Lung (tissue), 11 donors: ENCODE measurements at regions not wholly inside any gene's neighbourhood (a gene's known extent, or its start where the extent isn't known, plus 50 kb on each side); places are given as distances from the start of the nearest gene placed in this dataset.

Experiments used
- ATAC-seq: fragments of 200-7000 bp; cut with Tn5 transposase; one replicate; pipeline ENCODE4 v1.9.1; 2020; ENCODE audit warnings: moderate number of reproducible peaks; ENCODE audit not compliant: insufficient read depth, low FRiP score
- DNase-seq, 3 donors: peaks; one replicate each; pipeline ENCODE4 v3.0.0-alpha.2; 2013 to 2017
- H3K27ac ChIP-seq, 2 donors: one replicate each; pipeline ENCODE4 v1.5.1; 2013; ENCODE audit warnings: mild to moderate bottlenecking in 2 of 2, moderate library complexity in 2 of 2, control low read depth in 1 of 2, inconsistent platforms in 1 of 2, low read depth in 1 of 2, low read length in 1 of 2
- H3K27me3 ChIP-seq, 3 donors: one replicate each; pipeline ENCODE4 v1.5.1; 2013; ENCODE audit warnings: low read length in 2 of 3; ENCODE audit not compliant: control insufficient read depth in 3 of 3, insufficient read depth in 3 of 3
- H3K36me3 ChIP-seq, 4 donors: one replicate each; pipeline ENCODE4 v1.5.1; 2013; ENCODE audit warnings: low read length in 4 of 4, mild to moderate bottlenecking in 1 of 4, moderate library complexity in 1 of 4; ENCODE audit not compliant: control insufficient read depth in 4 of 4, insufficient read depth in 4 of 4
- H3K4me1 ChIP-seq, 5 donors: one replicate each; pipeline ENCODE4 v1.5.1; 2013; ENCODE audit warnings: low read length in 5 of 5, mild to moderate bottlenecking in 2 of 5, moderate library complexity in 1 of 5; ENCODE audit not compliant: control insufficient read depth in 5 of 5, insufficient read depth in 5 of 5
- H3K4me3 ChIP-seq: one replicate; pipeline ENCODE4 v1.5.1; 2013; ENCODE audit warnings: mild to moderate bottlenecking, control low read depth, moderate library complexity
- H3K9ac ChIP-seq, 2 donors: one replicate each; pipeline ENCODE4 v1.5.1; 2013; ENCODE audit warnings: low read length in 2 of 2, control low read depth in 1 of 2; ENCODE audit not compliant: insufficient read depth in 1 of 2
- H3K9me3 ChIP-seq, 4 donors: one replicate each; pipeline ENCODE4 v1.5.1; 2013; ENCODE audit warnings: low read length in 3 of 4, mild to moderate bottlenecking in 1 of 4, moderate library complexity in 1 of 4; ENCODE audit not compliant: control insufficient read depth in 4 of 4, insufficient read depth in 3 of 4
- WGBS, 2 donors: extraction: QIAGEN DNeasy Blood & Tissue Kit; methylation state at CpG; one replicate each; pipeline ENCODE4 v1.1.7; 2013; 5-methylcytosine and 5-hydroxymethylcytosine counted together
- TF ChIP-seq, protein P1 (sequence below): IDR thresholded peaks from 2 replicates; pipeline ENCODE4 v1.5.1; 2012; ENCODE audit warnings: mild to moderate bottlenecking; ENCODE audit errors: control extremely low read depth, extremely low read depth
- donor health status: control.
- donor health status: control.
- donor health status: Bipolar disorder and iron deficiency.
- donor health status: healthy.
- donor health status: DM: yes; HTN: yes; CAD: no.

GRCh38 chr18:71326826-71327225 is 1038.0 kb downstream of the SOCS6 start:
- ATAC-seq (no peak), DNase-seq (no peak)
- Histone ChIP-seq H3K4me3 (no peak overlapping the region), H3K36me3 (no peaks in the 10 kb centered on the region), H3K9ac (no peak overlapping the region), H3K27ac (no peak overlapping the region), H3K4me1 (peaks cover 0 to 11% (median 0%) of the 10 kb centered on the region in 5 donors), H3K9me3 (peaks cover 0 to 3% (median 0%) of the 10 kb centered on the region in 4 donors), H3K27me3 (no peaks in the 10 kb centered on the region)
- TF ChIP-seq, protein P1, sequence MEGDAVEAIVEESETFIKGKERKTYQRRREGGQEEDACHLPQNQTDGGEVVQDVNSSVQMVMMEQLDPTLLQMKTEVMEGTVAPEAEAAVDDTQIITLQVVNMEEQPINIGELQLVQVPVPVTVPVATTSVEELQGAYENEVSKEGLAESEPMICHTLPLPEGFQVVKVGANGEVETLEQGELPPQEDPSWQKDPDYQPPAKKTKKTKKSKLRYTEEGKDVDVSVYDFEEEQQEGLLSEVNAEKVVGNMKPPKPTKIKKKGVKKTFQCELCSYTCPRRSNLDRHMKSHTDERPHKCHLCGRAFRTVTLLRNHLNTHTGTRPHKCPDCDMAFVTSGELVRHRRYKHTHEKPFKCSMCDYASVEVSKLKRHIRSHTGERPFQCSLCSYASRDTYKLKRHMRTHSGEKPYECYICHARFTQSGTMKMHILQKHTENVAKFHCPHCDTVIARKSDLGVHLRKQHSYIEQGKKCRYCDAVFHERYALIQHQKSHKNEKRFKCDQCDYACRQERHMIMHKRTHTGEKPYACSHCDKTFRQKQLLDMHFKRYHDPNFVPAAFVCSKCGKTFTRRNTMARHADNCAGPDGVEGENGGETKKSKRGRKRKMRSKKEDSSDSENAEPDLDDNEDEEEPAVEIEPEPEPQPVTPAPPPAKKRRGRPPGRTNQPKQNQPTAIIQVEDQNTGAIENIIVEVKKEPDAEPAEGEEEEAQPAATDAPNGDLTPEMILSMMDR = no peak
- WGBS, 2 donors = 81 to 88% methylated on average over 3 of the region's 3 CpGs

DNA sequence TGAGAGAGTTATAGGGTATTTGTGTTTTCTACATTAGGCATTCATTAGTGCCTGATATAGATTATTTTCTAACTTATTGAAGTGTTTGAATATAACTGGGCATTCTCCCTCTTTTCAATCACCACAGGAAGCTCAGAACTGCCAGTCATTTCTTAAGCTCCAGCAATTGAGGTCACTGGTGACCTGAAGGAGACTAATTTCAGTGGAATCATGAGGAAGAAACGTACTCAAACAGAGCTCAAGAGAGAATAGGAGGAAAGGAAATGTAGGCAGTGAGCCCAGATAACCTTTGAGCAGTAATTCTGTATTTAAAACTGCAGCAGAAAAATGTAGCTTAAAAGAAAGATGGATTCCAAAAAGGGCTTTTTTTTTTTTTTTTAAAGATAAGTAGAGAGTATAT is 1035.5 kb downstream of the SOCS6 start:
- Histone ChIP-seq H3K9ac (no peak overlapping the region), H3K9me3 (peaks cover 0 to 3% (median 0%) of the 10 kb centered on the region in 4 donors), H3K4me1 (peaks cover 0 to 11% (median 0%) of the 10 kb centered on the region in 5 donors), H3K27ac (no peak overlapping the region), H3K36me3 (no peaks in the 10 kb centered on the region), H3K4me3 (no peak overlapping the region), H3K27me3 (no peaks in the 10 kb centered on the region)
- ATAC-seq (no peak), DNase-seq (no peak)
- TF ChIP-seq, protein P1 = no peak
- WGBS, 2 donors = 43 to 46% methylated on average over 1 of the region's 1 CpG

- H3K27ac ChIP-seq = no peak overlapping the region
- DNase-seq (peak in 2 of 3 donors; percentile 38 to 47), ATAC-seq (no peak)
- H3K36me3 ChIP-seq = no peaks in the 10 kb centered on the region
- 44 to 49% methylated on average over 3 of the region's 3 CpGs for WGBS, 2 donors
- no peaks in the 10 kb centered on the region for H3K27me3 ChIP-seq
- peaks cover 0 to 11% (median 0%) of the 10 kb centered on the region in 5 donors for H3K4me1 ChIP-seq
- peaks cover 0 to 3% (median 0%) of the 10 kb centered on the region in 4 donors for H3K9me3 ChIP-seq
- TF ChIP-seq, protein P1 = no peak
- no peak overlapping the region for H3K4me3 ChIP-seq
- H3K9ac ChIP-seq = no peak overlapping the region
Observed at GRCh38 chr18:71322201-71322600, 1033.4 kb downstream of the SOCS6 start.

- H3K36me3 ChIP-seq = no peaks in the 10 kb centered on the region
- no peak for ATAC-seq
- H3K4me1 ChIP-seq = peaks cover 0 to 11% (median 0%) of the 10 kb centered on the region in 5 donors
- no peak overlapping the region for H3K27ac ChIP-seq
- H3K27me3 ChIP-seq = no peaks in the 10 kb centered on the region
- TF ChIP-seq, protein P1 = no peak
- 88 to 92% methylated on average over 3 of the region's 3 CpGs for WGBS, 2 donors
- H3K9ac ChIP-seq = no peak overlapping the region
- H3K4me3 ChIP-seq = no peak overlapping the region
- peaks cover 0 to 3% (median 0%) of the 10 kb centered on the region in 4 donors for H3K9me3 ChIP-seq
- no peak for DNase-seq
Observed at GRCh38 chr18:71321319-71321718, 1032.5 kb downstream of the SOCS6 start.
